Endodermal cell (in vitro differentiated cells): ENCODE measurements at regions not wholly inside any gene's neighbourhood (a gene's known extent, or its start where the extent isn't known, plus 50 kb on each side); places are given as distances from the start of the nearest gene placed in this dataset.

Experiments used
- DNase-seq: peaks from one replicate; pipeline ENCODE4 v3.0.0-alpha.2; 2017
- H3K27ac ChIP-seq: 2 replicates; pipeline ENCODE4 v1.5.1; 2013; ENCODE audit warnings: mild to moderate bottlenecking, low read depth, low read length, moderate library complexity
- H3K27me3 ChIP-seq: 2 replicates; pipeline ENCODE4 v1.6.1; 2013; ENCODE audit warnings: mild to moderate bottlenecking, low read length, moderate library complexity; ENCODE audit not compliant: insufficient read depth, control insufficient read depth, poor library complexity, severe bottlenecking
- H3K36me3 ChIP-seq: 2 replicates; pipeline ENCODE4 v1.7.0; 2013; ENCODE audit warnings: mild to moderate bottlenecking, low read length, moderate library complexity; ENCODE audit not compliant: control insufficient read depth, insufficient read depth
- H3K4me1 ChIP-seq: one replicate; pipeline ENCODE4 v1.7.0; 2013; ENCODE audit warnings: low read length; ENCODE audit not compliant: control insufficient read depth, insufficient read depth
- H3K4me3 ChIP-seq: 2 replicates; pipeline ENCODE4 v1.5.1; 2013; ENCODE audit warnings: mild to moderate bottlenecking, low read length, moderate library complexity
- H3K9ac ChIP-seq: 2 replicates; pipeline ENCODE4 v1.6.1; 2013; ENCODE audit warnings: mild to moderate bottlenecking, low read length, moderate library complexity; ENCODE audit not compliant: poor library complexity, severe bottlenecking; ENCODE audit errors: extremely low read depth
- H3K9me3 ChIP-seq: 2 replicates; pipeline ENCODE4 v1.6.1; 2013; ENCODE audit warnings: mild to moderate bottlenecking, low read length, moderate library complexity; ENCODE audit not compliant: control insufficient read depth
- H3K27ac Mint-ChIP-seq: 2 replicates; pipeline ENCODE4 v1.8.0; 2020; ENCODE audit warnings: mixed read lengths
- H3K27me3 Mint-ChIP-seq: 2 replicates; pipeline ENCODE4 v1.8.0; 2021; ENCODE audit warnings: mild to moderate bottlenecking, mixed read lengths; ENCODE audit not compliant: insufficient read depth
- H3K36me3 Mint-ChIP-seq: 2 replicates; pipeline ENCODE4 v1.8.0; 2020; ENCODE audit warnings: low read depth, mixed read lengths
- H3K4me1 Mint-ChIP-seq: 2 replicates; pipeline ENCODE4 v1.8.0; 2020; ENCODE audit warnings: mixed read lengths
- H3K4me3 Mint-ChIP-seq: 2 replicates; pipeline ENCODE4 v1.8.0; 2020; ENCODE audit warnings: mild to moderate bottlenecking, moderate library complexity, mixed read lengths
- H3K9me3 Mint-ChIP-seq: 2 replicates; pipeline ENCODE4 v1.8.0; 2020; ENCODE audit warnings: mild to moderate bottlenecking, mixed read lengths
- CTCF ChIP-seq: fragments of 200-600 bp; sonication (generic); conservative IDR thresholded peaks from 2 replicates; pipeline ENCODE4 v1.5.0; 2021; ENCODE audit warnings: antibody characterized with exemption, mild to moderate bottlenecking
- WGBS, 2 experiments: methylation state at CpG; one replicate each; pipeline versions ENCODE4 v1.1.5 to v1.1.7; 2013; ENCODE audit warnings: missing lambda C conversion rate in 2 of 2, mixed read lengths in 1 of 2; ENCODE audit not compliant: insufficient coverage in 1 of 2, insufficient read length in 1 of 2; 5-methylcytosine and 5-hydroxymethylcytosine counted together

GRCh38 chr4:28009541-28009940 is 1148.9 kb downstream of the STIM2 start:
- DNase-seq: no peak
- no peaks in the 10 kb centered on the region for H3K4me1 Mint-ChIP-seq
- no peak overlapping the region for H3K9ac ChIP-seq
- WGBS, 2 experiments: 86 to 92% methylated on average over 1 to 2 of the region's 2 CpGs
- peaks cover 8% of the 10 kb centered on the region for H3K9me3 Mint-ChIP-seq
- no peak overlapping the region for H3K27ac ChIP-seq
- H3K36me3 Mint-ChIP-seq: no peaks in the 10 kb centered on the region
- no peak for TF ChIP-seq CTCF
- no peak overlapping the region for H3K4me3 Mint-ChIP-seq
- no peaks in the 10 kb centered on the region for H3K36me3 ChIP-seq
- peaks cover 12% of the 10 kb centered on the region for H3K9me3 ChIP-seq
- H3K27me3 Mint-ChIP-seq: no peaks in the 10 kb centered on the region
- no peaks in the 10 kb centered on the region for H3K4me1 ChIP-seq
- no peak overlapping the region for H3K27ac Mint-ChIP-seq
- no peaks in the 10 kb centered on the region for H3K27me3 ChIP-seq
- H3K4me3 ChIP-seq: no peak overlapping the region

GRCh38 chr4:28010577-28011240 is 1150.1 kb downstream of the STIM2 start:
- no peak overlapping the region for H3K4me3 ChIP-seq
- H3K9me3 ChIP-seq: peaks cover 23% of the 10 kb centered on the region
- no peaks in the 10 kb centered on the region for H3K4me1 Mint-ChIP-seq
- H3K27me3 Mint-ChIP-seq: no peaks in the 10 kb centered on the region
- no peak overlapping the region for H3K9ac ChIP-seq
- peaks cover 14% of the 10 kb centered on the region for H3K9me3 Mint-ChIP-seq
- no peak overlapping the region for H3K4me3 Mint-ChIP-seq
- H3K36me3 Mint-ChIP-seq: no peaks in the 10 kb centered on the region
- DNase-seq: no peak
- H3K27ac ChIP-seq: no peak overlapping the region
- 85 to 93% methylated on average over 4 to 6 of the region's 6 CpGs for WGBS, 2 experiments
- H3K27me3 ChIP-seq: no peaks in the 10 kb centered on the region
- H3K36me3 ChIP-seq: no peaks in the 10 kb centered on the region
- no peaks in the 10 kb centered on the region for H3K4me1 ChIP-seq
- H3K27ac Mint-ChIP-seq: no peak overlapping the region
- no peak for TF ChIP-seq CTCF

- no peak for DNase-seq
- no peak for TF ChIP-seq CTCF
- Histone ChIP-seq H3K4me3 (no peak overlapping the region), H3K4me1 (no peaks in the 10 kb centered on the region), H3K9ac (no peak overlapping the region), H3K27ac (no peak overlapping the region), H3K9me3 (peaks cover 26% of the 10 kb centered on the region), H3K27me3 (no peaks in the 10 kb centered on the region), H3K36me3 (no peaks in the 10 kb centered on the region)
- Mint-ChIP-seq H3K4me1 (peaks cover 5% of the 10 kb centered on the region), H3K36me3 (no peaks in the 10 kb centered on the region), H3K4me3 (no peak overlapping the region), H3K27ac (no peak overlapping the region), H3K27me3 (no peaks in the 10 kb centered on the region), H3K9me3 (peaks cover 14% of the 10 kb centered on the region)
- 85 to 95% methylated on average over 3 to 4 of the region's 4 CpGs for WGBS, 2 experiments
These were observed 1153.8 kb downstream of the STIM2 start for GRCh38 chr4:28014469-28014868.
